ENCODE measurements at regions not wholly inside any gene's neighbourhood (a gene's known extent, or its start where the extent isn't known, plus 50 kb on each side); places are given as distances from the start of the nearest gene placed in this dataset.

- no peak for TF ChIP-seq CTCF (IDR thresholded peaks at IDR 0.05; ENCODE audit: low read depth, low read length)
- no peak for TF ChIP-seq POLR2A (IDR thresholded peaks at IDR 0.05; ENCODE audit: extremely low read depth, insufficient read length)
- TF ChIP-seq, protein P1, sequence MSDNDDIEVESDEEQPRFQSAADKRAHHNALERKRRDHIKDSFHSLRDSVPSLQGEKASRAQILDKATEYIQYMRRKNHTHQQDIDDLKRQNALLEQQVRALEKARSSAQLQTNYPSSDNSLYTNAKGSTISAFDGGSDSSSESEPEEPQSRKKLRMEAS (IDR thresholded peaks at IDR 0.05; ENCODE audit: low read depth, low read length), result no peak
- no peak for TF ChIP-seq MYC (IDR thresholded peaks at IDR 0.05; ENCODE audit: low read depth, low read length)
Measured at GRCh38 chr3:35849496-35849895, 210.2 kb downstream of the ARPP21 start.
